GM19328 (cell line): ENCODE measurements at regions not wholly inside any gene's neighbourhood (a gene's known extent, or its start where the extent isn't known, plus 50 kb on each side); places are given as distances from the start of the nearest gene placed in this dataset.

ENCODE experiments used
- ATAC-seq: cut with Tn5 transposase; IDR thresholded peaks from one replicate; pipeline ENCODE4 v1.9.1; 2021; ENCODE audit warnings: mild to moderate bottlenecking, moderate library complexity; ENCODE audit not compliant: unreplicated experiment

- ATAC-seq = no peak
Observed at GRCh38 chr17:27973258-27974044, 69.0 kb upstream of the NLK start.

- ATAC-seq = no peak
Observed at GRCh38 chr17:27974045-27974436, 68.4 kb upstream of the NLK start.

- ATAC-seq = no peak
Observed at GRCh38 chr17:27974531-27975145, 67.8 kb upstream of the NLK start.

- ATAC-seq = no peak
Observed at GRCh38 chr17:27975146-27976011, 67.1 kb upstream of the NLK start.

GRCh38 chr17:27976331-27976730, 66.1 kb upstream of the NLK start:
- ATAC-seq = no peak

- ATAC-seq = no peak
Observed at GRCh38 chr17:27977751-27978688, 64.5 kb upstream of the NLK start.

GRCh38 chr17:27978689-27979175, 63.7 kb upstream of the NLK start:
- no peak for ATAC-seq

GRCh38 chr17:27980043-27980442, 62.4 kb upstream of the NLK start:
- ATAC-seq = no peak

GRCh38 chr17:27981978-27982377, 60.5 kb upstream of the NLK start:
- ATAC-seq = no peak

- no peak for ATAC-seq
Observed at GRCh38 chr17:27982688-27983087, 59.8 kb upstream of the NLK start.

GRCh38 chr17:27983853-27984252, 58.6 kb upstream of the NLK start:
- no peak for ATAC-seq

- no peak for ATAC-seq
Observed at GRCh38 chr17:27984404-27984803, 58.1 kb upstream of the NLK start.

GRCh38 chr17:27984816-27985215, 57.7 kb upstream of the NLK start:
- no peak for ATAC-seq

GRCh38 chr17:27985306-27985705, 57.2 kb upstream of the NLK start:
- no peak for ATAC-seq

- ATAC-seq = peak; percentile 58
Observed at GRCh38 chr17:27985736-27986399, 56.6 kb upstream of the NLK start.

- no peak for ATAC-seq
Observed at GRCh38 chr17:27986805-27987684, 55.4 kb upstream of the NLK start.

GRCh38 chr17:27989046-27989445, 53.4 kb upstream of the NLK start:
- ATAC-seq = no peak

- no peak for ATAC-seq
Observed at GRCh38 chr17:27990100-27990499, 52.4 kb upstream of the NLK start.

- ATAC-seq = no peak
Observed at GRCh38 chr17:27990979-27991378, 51.5 kb upstream of the NLK start.
